ENCODE measurements at regions not wholly inside any gene's neighbourhood (a gene's known extent, or its start where the extent isn't known, plus 50 kb on each side); places are given as distances from the start of the nearest gene placed in this dataset.

GRCh38 chr2:198710562-198710961, 747.2 kb downstream of the SATB2 start:
- intact Hi-C loops (cut with micrococcal nuclease), result no loop called here

GRCh38 chr2:198706476-198707082, 751.2 kb downstream of the SATB2 start:
- intact Hi-C loops (cut with micrococcal nuclease), result no loop called here

- intact Hi-C loops (cut with micrococcal nuclease), result no loop called here
Observed at GRCh38 chr2:198703281-198703680, 754.5 kb downstream of the SATB2 start.

GRCh38 chr2:198702796-198703195, 754.9 kb downstream of the SATB2 start:
- intact Hi-C loops (cut with micrococcal nuclease), result no loop called here

GRCh38 chr2:198701481-198701880, 756.3 kb downstream of the SATB2 start:
- intact Hi-C loops (cut with micrococcal nuclease), result no loop called here

GRCh38 chr2:198700319-198700718, 757.4 kb downstream of the SATB2 start:
- intact Hi-C loops (cut with micrococcal nuclease), result no loop called here

GRCh38 chr2:198698230-198698629, 759.5 kb downstream of the SATB2 start:
- intact Hi-C loops (cut with micrococcal nuclease), result no loop called here

GRCh38 chr2:198697794-198698193, 759.9 kb downstream of the SATB2 start:
- intact Hi-C loops (cut with micrococcal nuclease), result no loop called here

- intact Hi-C loops (cut with micrococcal nuclease), result no loop called here
Observed at GRCh38 chr2:198697218-198697617, 760.5 kb downstream of the SATB2 start.

GRCh38 chr2:198695879-198696278, 761.9 kb downstream of the SATB2 start:
- intact Hi-C loops (cut with micrococcal nuclease), result no loop called here

- intact Hi-C loops (cut with micrococcal nuclease), result no loop called here
Observed at GRCh38 chr2:198692907-198693510, 764.7 kb downstream of the SATB2 start.

GRCh38 chr2:198691236-198691635, 766.5 kb downstream of the SATB2 start:
- intact Hi-C loops (cut with micrococcal nuclease), result no loop called here

GRCh38 chr2:198664321-198664720, 793.4 kb downstream of the SATB2 start:
- intact Hi-C loops (cut with micrococcal nuclease), result no loop called here

GRCh38 chr2:198662905-198663304, 794.8 kb downstream of the SATB2 start:
- intact Hi-C loops (cut with micrococcal nuclease), result no loop called here

GRCh38 chr2:198660501-198660900, 797.2 kb downstream of the SATB2 start:
- intact Hi-C loops (cut with micrococcal nuclease), result no loop called here

- intact Hi-C loops (cut with micrococcal nuclease), result no loop called here
Observed at GRCh38 chr2:198659096-198659870, 798.5 kb downstream of the SATB2 start.

GRCh38 chr2:198657512-198658121, 800.1 kb downstream of the SATB2 start:
- intact Hi-C loops (cut with micrococcal nuclease), result no loop called here

- intact Hi-C loops (cut with micrococcal nuclease), result no loop called here
Observed at GRCh38 chr2:198656869-198657268, 800.9 kb downstream of the SATB2 start.

- intact Hi-C loops (cut with micrococcal nuclease), result no loop called here
Observed at GRCh38 chr2:198654646-198655045, 803.1 kb downstream of the SATB2 start.

- intact Hi-C loops (cut with micrococcal nuclease), result no loop called here
Observed at GRCh38 chr2:198653311-198653710, 804.4 kb downstream of the SATB2 start.

GRCh38 chr2:198652461-198652860, 805.3 kb downstream of the SATB2 start:
- intact Hi-C loops (cut with micrococcal nuclease), result no loop called here

- intact Hi-C loops (cut with micrococcal nuclease), result no loop called here
Observed at GRCh38 chr2:198645816-198646215, 811.9 kb downstream of the SATB2 start.

All from T-helper 1 cell treated with Interleukin-12 subunit alpha and Interleukin-12 subunit beta and Interleukin-4 antibody, amounts not matched to agents 30 ng/mL and 1 ng/mL, for 36 hours (primary cell).